HEK293 (cell line): ENCODE measurements at regions not wholly inside any gene's neighbourhood (a gene's known extent, or its start where the extent isn't known, plus 50 kb on each side); places are given as distances from the start of the nearest gene placed in this dataset.

ENCODE experiments used
- CTCF ChIA-PET: fragments of 350-600 bp; formaldehyde crosslinking; extraction: SDS; loops from one replicate; lab custom pipeline; 2021; ENCODE audit warnings: antibody characterized with exemption; lab: Yijun Ruan, JAX
- POLR2A ChIA-PET: fragments of 300-600 bp; formaldehyde crosslinking; extraction: SDS; loops from one replicate; lab custom pipeline; 2020; ENCODE audit warnings: antibody characterized with exemption, inconsistent platforms; lab: Yijun Ruan, JAX
- H3K27ac ChIP-seq: fragments of 200-500 bp; sonication (Bioruptor generic); 2 replicates; pipeline ENCODE4 v1.5.1; 2014; ENCODE audit warnings: low read depth, low read length, control low read depth, inconsistent platforms; ENCODE audit errors: extremely low read depth
- H3K36me3 ChIP-seq, 2 experiments: fragments of 200-500 bp in 1 of 2; sonication (Bioruptor generic) in 1 of 2; 1 replicate in 1 of 2; 2 replicates in 1 of 2; pipeline ENCODE4 v1.5.1; 2014 to 2017; ENCODE audit warnings: inconsistent platforms in 2 of 2, low read length in 2 of 2; ENCODE audit not compliant: control insufficient read depth in 2 of 2, insufficient read depth in 1 of 2
- H3K4me1 ChIP-seq: fragments of 200-500 bp; sonication (Bioruptor generic); 2 replicates; pipeline ENCODE4 v1.5.1; 2014; ENCODE audit warnings: mild to moderate bottlenecking, low read length, inconsistent platforms; ENCODE audit not compliant: control insufficient read depth, insufficient read depth
- H3K4me3 ChIP-seq: 2 replicates; pipeline ENCODE4 v1.5.1; 2011; ENCODE audit warnings: low read depth, mild to moderate bottlenecking, control low read depth, low read length, moderate library complexity
- H3K9me3 ChIP-seq: fragments of 200-500 bp; sonication (Bioruptor generic); 2 replicates; pipeline ENCODE4 v1.5.1; 2014; ENCODE audit warnings: low read depth, low read length, inconsistent platforms; ENCODE audit not compliant: control insufficient read depth, insufficient read depth
- ATF2 ChIP-seq: fragments of 450-650 bp; formaldehyde crosslinking; IDR thresholded peaks from 2 replicates; pipeline ENCODE4 v1.5.1; 2016; ENCODE audit warnings: missing biosample characterization, missing genetic modification characterization, low read depth
- KLF17 ChIP-seq: fragments of 450-650 bp; formaldehyde crosslinking; IDR thresholded peaks from 2 replicates; pipeline ENCODE4 v1.5.1; 2016; ENCODE audit warnings: missing biosample characterization, missing genetic modification characterization
- ZBTB20 ChIP-seq: fragments of 450-650 bp; formaldehyde crosslinking; IDR thresholded peaks from 2 replicates; pipeline ENCODE4 v1.5.1; 2016; ENCODE audit warnings: missing biosample characterization, missing genetic modification characterization
- ZBTB6 ChIP-seq: fragments of 450-650 bp; formaldehyde crosslinking; IDR thresholded peaks from 2 replicates; pipeline ENCODE4 v1.5.1; 2017; ENCODE audit warnings: missing biosample characterization, missing genetic modification characterization
- ZBTB8A ChIP-seq: fragments of 450-650 bp; formaldehyde crosslinking; IDR thresholded peaks from 2 replicates; pipeline ENCODE4 v1.5.1; 2016; ENCODE audit warnings: missing biosample characterization, missing genetic modification characterization
- ZNF292 ChIP-seq: fragments of 450-650 bp; formaldehyde crosslinking; IDR thresholded peaks from 2 replicates; pipeline ENCODE4 v1.5.1; 2016; ENCODE audit warnings: low read depth, missing biosample characterization, missing genetic modification characterization, borderline replicate concordance
- ZNF311 ChIP-seq: fragments of 450-650 bp; formaldehyde crosslinking; IDR thresholded peaks from 2 replicates; pipeline ENCODE4 v1.5.1; 2017; ENCODE audit warnings: missing biosample characterization, missing genetic modification characterization, borderline replicate concordance
- ZNF324 ChIP-seq: fragments of 450-650 bp; formaldehyde crosslinking; IDR thresholded peaks from 2 replicates; pipeline ENCODE4 v1.5.1; 2016; ENCODE audit warnings: missing biosample characterization, missing genetic modification characterization
- ZNF513 ChIP-seq: fragments of 450-650 bp; IDR thresholded peaks from 2 replicates; pipeline ENCODE4 v1.5.1; 2018; ENCODE audit warnings: missing biosample characterization, missing genetic modification characterization
- ZNF561 ChIP-seq: fragments of 450-650 bp; IDR thresholded peaks from 2 replicates; pipeline ENCODE4 v1.5.1; 2018; ENCODE audit warnings: missing biosample characterization, missing genetic modification characterization, borderline replicate concordance
- ZNF600 ChIP-seq: fragments of 450-650 bp; formaldehyde crosslinking; IDR thresholded peaks from 2 replicates; pipeline ENCODE4 v1.5.1; 2016; ENCODE audit warnings: missing biosample characterization, missing genetic modification characterization
- ZNF660 ChIP-seq: fragments of 450-650 bp; IDR thresholded peaks from 2 replicates; pipeline ENCODE4 v1.5.1; 2018; ENCODE audit warnings: missing biosample characterization, mild to moderate bottlenecking, missing genetic modification characterization
- ZNF76 ChIP-seq: fragments of 450-650 bp; formaldehyde crosslinking; IDR thresholded peaks from 2 replicates; pipeline ENCODE4; 2016; ENCODE audit warnings: low read depth, missing biosample characterization, missing genetic modification characterization, borderline replicate concordance
- ZNF843 ChIP-seq: fragments of 450-650 bp; formaldehyde crosslinking; IDR thresholded peaks from 2 replicates; pipeline ENCODE4 v1.5.1; 2016; ENCODE audit warnings: missing biosample characterization, missing genetic modification characterization
- ZSCAN16 ChIP-seq: fragments of 450-650 bp; formaldehyde crosslinking; IDR thresholded peaks from 2 replicates; pipeline ENCODE4 v1.5.1; 2016; ENCODE audit warnings: missing biosample characterization, missing genetic modification characterization

GRCh38 chr10:84084342-84084741, 55.0 kb upstream of the GHITM start (continued):
- TF ChIP-seq ZNF513 (tag by site-specific recombination) = no peak
- TF ChIP-seq, all 188 proteins: peak for 0

- H3K36me3 ChIP-seq = no peaks in the 10 kb centered on the region
- CTCF ChIA-PET = no interaction called here
- H3K9me3 ChIP-seq = no peaks in the 10 kb centered on the region
- POLR2A ChIA-PET = no interaction called here
- no peaks in the 10 kb centered on the region for H3K4me1 ChIP-seq
- no peak overlapping the region for H3K27ac ChIP-seq
- TF ChIP-seq ZNF561 (tag by site-specific recombination) (no peak), ZSCAN16 (no peak), ZNF76 (tag by site-specific recombination) (no peak), ZNF843 (tag by site-specific recombination) (no peak), ZNF660 (tag by site-specific recombination) (no peak), ZNF324 (no peak), ZBTB8A (tag by site-specific recombination) (no peak), ZNF292 (tag by site-specific recombination) (no peak)
- TF ChIP-seq, all 188 proteins: peak for 0
- H3K4me3 ChIP-seq = no peak overlapping the region
Measured at GRCh38 chr10:84087202-84087601, 52.1 kb upstream of the GHITM start.

GRCh38 chr10:84088626-84089025, 50.7 kb upstream of the GHITM start:
- POLR2A ChIA-PET = no interaction called here
- CTCF ChIA-PET = no interaction called here

More at GRCh38 chr10:84088626-84089025, 50.7 kb upstream of the GHITM start:
- Histone ChIP-seq H3K27ac (no peak overlapping the region), H3K4me3 (no peak overlapping the region)
- TF ChIP-seq ZBTB20 = no peak
- no peak for TF ChIP-seq KLF17 (tag by site-specific recombination)
- no peak for TF ChIP-seq ZNF600 (tag by site-specific recombination)
- no peak for TF ChIP-seq ZNF311 (tag by site-specific recombination)
- no peak for TF ChIP-seq ATF2 (tag by site-specific recombination)
- TF ChIP-seq ZBTB6 (tag by site-specific recombination) = no peak
- TF ChIP-seq, all 188 proteins: peak for 0
- no peaks in the 10 kb centered on the region for H3K9me3 ChIP-seq
- H3K36me3 ChIP-seq = no peaks in the 10 kb centered on the region
- no peaks in the 10 kb centered on the region for H3K4me1 ChIP-seq
